Activated naive CD4-positive, alpha-beta T cell treated with anti-CD3 and anti-CD28 coated beads, Interleukin-2, amount 50 U/mL, for 72 hours (primary cell): ENCODE measurements at regions not wholly inside any gene's neighbourhood (a gene's known extent, or its start where the extent isn't known, plus 50 kb on each side); places are given as distances from the start of the nearest gene placed in this dataset.

ENCODE experiments used
- ATAC-seq, 2 donors: fragments of 150-1000 bp; cut with Tn5 transposase; 2 replicates each; pipeline ENCODE4 v1.10.0; 2021; ENCODE audit warnings: mild to moderate bottlenecking in 2 of 2, moderate library complexity in 2 of 2
- DNase-seq, 2 donors: peaks; one replicate each; pipeline ENCODE4 v3.0.0; 2021 to 2022; ENCODE audit warnings: low spot score in 2 of 2
- H3K27ac Mint-ChIP-seq, 2 donors: one replicate each; pipeline ENCODE4 v1.8.0; 2022; ENCODE audit warnings: mild to moderate bottlenecking in 2 of 2, mixed read lengths in 2 of 2
- H3K36me3 Mint-ChIP-seq, 2 donors: one replicate each; pipeline ENCODE4 v1.8.0; 2022; ENCODE audit warnings: mixed read lengths in 2 of 2
- H3K9me3 Mint-ChIP-seq, 2 donors: one replicate each; pipeline ENCODE4 v1.8.0; 2022; ENCODE audit warnings: mixed read lengths in 2 of 2

GRCh38 chr13:67841071-67841470 lies 610.9 kb upstream of the PCDH9 start:
- H3K27ac Mint-ChIP-seq = no peak overlapping the region
- H3K9me3 Mint-ChIP-seq = peaks cover 25 to 28% of the 10 kb centered on the region in 2 donors
- H3K36me3 Mint-ChIP-seq = peaks cover 6 to 8% of the 10 kb centered on the region in 2 donors

GRCh38 chr13:67833564-67833963 lies 603.4 kb upstream of the PCDH9 start:
- peaks cover 5 to 16% of the 10 kb centered on the region in 2 donors for H3K9me3 Mint-ChIP-seq
- H3K36me3 Mint-ChIP-seq = no peaks in the 10 kb centered on the region
- H3K27ac Mint-ChIP-seq = no peak overlapping the region
- ATAC-seq = no peak
- DNase-seq = no peak

More at GRCh38 chr13:67841071-67841470, 610.9 kb upstream of the PCDH9 start:
- ATAC-seq = no peak
- DNase-seq = no peak

GRCh38 chr13:67829641-67830040 lies 599.5 kb upstream of the PCDH9 start:
- no peak for ATAC-seq
- Mint-ChIP-seq H3K36me3 (no peaks in the 10 kb centered on the region), H3K9me3 (peaks cover 10 to 22% of the 10 kb centered on the region in 2 donors), H3K27ac (no peak overlapping the region)
- no peak for DNase-seq

GRCh38 chr13:67827992-67828391 lies 597.9 kb upstream of the PCDH9 start:
- no peaks in the 10 kb centered on the region for H3K36me3 Mint-ChIP-seq
- H3K27ac Mint-ChIP-seq = no peak overlapping the region
- DNase-seq = no peak
- H3K9me3 Mint-ChIP-seq = peaks cover 10 to 25% of the 10 kb centered on the region in 2 donors
- ATAC-seq = no peak

GRCh38 chr13:67821606-67822005 lies 591.5 kb upstream of the PCDH9 start:
- DNase-seq = no peak
- no peak for ATAC-seq
- H3K27ac Mint-ChIP-seq = no peak overlapping the region
- no peaks in the 10 kb centered on the region for H3K36me3 Mint-ChIP-seq
- peaks cover 4 to 7% of the 10 kb centered on the region in 2 donors for H3K9me3 Mint-ChIP-seq

GRCh38 chr13:67806796-67807195 lies 576.7 kb upstream of the PCDH9 start:
- Mint-ChIP-seq H3K9me3 (peaks cover 5 to 24% of the 10 kb centered on the region in 2 donors), H3K36me3 (no peaks in the 10 kb centered on the region), H3K27ac (no peak overlapping the region)
- ATAC-seq = no peak
- DNase-seq = no peak

GRCh38 chr13:67803118-67803517 lies 573.0 kb upstream of the PCDH9 start:
- peaks cover 12 to 38% of the 10 kb centered on the region in 2 donors for H3K9me3 Mint-ChIP-seq

GRCh38 chr13:67792151-67792676 lies 562.1 kb upstream of the PCDH9 start:
- Mint-ChIP-seq H3K27ac (no peak overlapping the region), H3K9me3 (peaks cover 4 to 9% of the 10 kb centered on the region in 2 donors), H3K36me3 (no peaks in the 10 kb centered on the region)
- ATAC-seq (no peak), DNase-seq (no peak)

More at GRCh38 chr13:67803118-67803517, 573.0 kb upstream of the PCDH9 start:
- peaks cover 0 to 6% of the 10 kb centered on the region in 2 donors for H3K36me3 Mint-ChIP-seq
- DNase-seq = no peak
- ATAC-seq = no peak
- no peak overlapping the region for H3K27ac Mint-ChIP-seq

GRCh38 chr13:67791047-67791446 lies 560.9 kb upstream of the PCDH9 start:
- H3K36me3 Mint-ChIP-seq = no peaks in the 10 kb centered on the region
- no peak overlapping the region for H3K27ac Mint-ChIP-seq
- H3K9me3 Mint-ChIP-seq = peaks cover 4 to 9% of the 10 kb centered on the region in 2 donors
- no peak for ATAC-seq
- DNase-seq = no peak

- DNase-seq (no peak), ATAC-seq (no peak)
- Mint-ChIP-seq H3K27ac (no peak overlapping the region), H3K36me3 (no peaks in the 10 kb centered on the region), H3K9me3 (peaks cover 6 to 18% of the 10 kb centered on the region in 2 donors)
These were observed 546.0 kb upstream of the PCDH9 start for GRCh38 chr13:67776151-67776550.

GRCh38 chr13:67775359-67775758 lies 545.2 kb upstream of the PCDH9 start:
- no peaks in the 10 kb centered on the region for H3K36me3 Mint-ChIP-seq
- DNase-seq (no peak), ATAC-seq (no peak)
- peaks cover 6 to 18% of the 10 kb centered on the region in 2 donors for H3K9me3 Mint-ChIP-seq
- no peak overlapping the region for H3K27ac Mint-ChIP-seq

- H3K36me3 Mint-ChIP-seq = no peaks in the 10 kb centered on the region
These were observed 542.8 kb upstream of the PCDH9 start for GRCh38 chr13:67772807-67773453.

GRCh38 chr13:67771106-67771505 lies 541.0 kb upstream of the PCDH9 start:
- Mint-ChIP-seq H3K36me3 (no peaks in the 10 kb centered on the region), H3K27ac (no peak overlapping the region), H3K9me3 (peaks cover 10 to 21% of the 10 kb centered on the region in 2 donors)
- ATAC-seq = no peak
- DNase-seq = no peak

More at GRCh38 chr13:67772807-67773453, 542.8 kb upstream of the PCDH9 start:
- DNase-seq (no peak), ATAC-seq (no peak)
- H3K9me3 Mint-ChIP-seq = peaks cover 10 to 23% of the 10 kb centered on the region in 2 donors
- H3K27ac Mint-ChIP-seq = no peak overlapping the region

- no peak overlapping the region for H3K27ac Mint-ChIP-seq
- no peak for ATAC-seq
- H3K9me3 Mint-ChIP-seq = peaks cover 10 to 21% of the 10 kb centered on the region in 2 donors
- no peak for DNase-seq
- H3K36me3 Mint-ChIP-seq = no peaks in the 10 kb centered on the region
These were observed 539.8 kb upstream of the PCDH9 start for GRCh38 chr13:67769987-67770341.

GRCh38 chr13:67769063-67769986 lies 539.2 kb upstream of the PCDH9 start:
- no peak for ATAC-seq
- peaks cover 10 to 21% of the 10 kb centered on the region in 2 donors for H3K9me3 Mint-ChIP-seq
- no peak overlapping the region for H3K27ac Mint-ChIP-seq
- no peaks in the 10 kb centered on the region for H3K36me3 Mint-ChIP-seq
- DNase-seq = no peak

GRCh38 chr13:67763984-67764383 lies 533.8 kb upstream of the PCDH9 start:
- Mint-ChIP-seq H3K9me3 (peaks cover 0 to 18% of the 10 kb centered on the region in 2 donors), H3K27ac (no peak overlapping the region), H3K36me3 (no peaks in the 10 kb centered on the region)
- ATAC-seq = no peak
- DNase-seq = no peak

GRCh38 chr13:67763384-67763783 lies 533.2 kb upstream of the PCDH9 start:
- ATAC-seq (no peak), DNase-seq (no peak)
- H3K36me3 Mint-ChIP-seq = no peaks in the 10 kb centered on the region
- H3K9me3 Mint-ChIP-seq = peaks cover 0 to 20% of the 10 kb centered on the region in 2 donors
- no peak overlapping the region for H3K27ac Mint-ChIP-seq
